CD4-positive, alpha-beta T cell (primary cell): ENCODE measurements at regions not wholly inside any gene's neighbourhood (a gene's known extent, or its start where the extent isn't known, plus 50 kb on each side); places are given as distances from the start of the nearest gene placed in this dataset.

Experiments used
- ATAC-seq: fragments of 200-7000 bp; cut with Tn5 transposase; one replicate; pipeline ENCODE4 v1.10.0; 2022; ENCODE audit warnings: mild to moderate bottlenecking; ENCODE audit not compliant: poor library complexity
- CTCF ChIA-PET: fragments of 350-600 bp; sonication (Branson Sonifier 250); formaldehyde crosslinking; loops from one replicate; lab custom pipeline; 2021; ENCODE audit warnings: antibody characterized with exemption, inconsistent platforms; lab: Charles Lee
- POLR2A ChIA-PET: fragments of 350-600 bp; sonication (Branson Sonifier 250); formaldehyde crosslinking; loops from one replicate; lab custom pipeline; 2021; ENCODE audit warnings: antibody characterized with exemption, inconsistent platforms; lab: Charles Lee
- DNase-seq, 14 experiments: peaks; one replicate each; pipeline ENCODE4 v3.0.0-alpha.2; 2013 to 2020; ENCODE audit warnings: mixed read lengths in 2 of 14
- H3K27ac ChIP-seq, 2 donors: one replicate each; pipeline versions ENCODE4 v1.5.1 to v1.7.0; 2013; ENCODE audit warnings: low read length in 2 of 2, low read depth in 1 of 2, mild to moderate bottlenecking in 1 of 2
- H3K27me3 ChIP-seq, 2 experiments: 1 replicate in 1 of 2; 2 replicates in 1 of 2; pipeline versions ENCODE4 v1.6.1 to v1.7.0; 2013; ENCODE audit warnings: low read length in 2 of 2, control low read depth in 1 of 2, mild to moderate bottlenecking in 1 of 2, moderate library complexity in 1 of 2; ENCODE audit not compliant: insufficient read depth in 2 of 2, control insufficient read depth in 1 of 2
- H3K36me3 ChIP-seq: one replicate; pipeline ENCODE4 v1.6.1; 2013; ENCODE audit warnings: low read length, control low read depth; ENCODE audit not compliant: insufficient read depth
- H3K4me1 ChIP-seq: one replicate; pipeline ENCODE4 v1.6.1; 2013; ENCODE audit warnings: low read length, control low read depth; ENCODE audit not compliant: insufficient read depth
- H3K4me3 ChIP-seq: one replicate; pipeline ENCODE4 v1.5.1; 2013; ENCODE audit warnings: mild to moderate bottlenecking, low read length, moderate library complexity
- H3K9me3 ChIP-seq, 2 experiments: 1 replicate in 1 of 2; 2 replicates in 1 of 2; pipeline versions ENCODE4 v1.6.1 to v1.7.0; 2013; ENCODE audit warnings: low read length in 2 of 2, mild to moderate bottlenecking in 2 of 2, control low read depth in 1 of 2, moderate library complexity in 1 of 2; ENCODE audit not compliant: control insufficient read depth in 1 of 2, insufficient read depth in 1 of 2
- H3K27ac Mint-ChIP-seq: one replicate; pipeline ENCODE4 v1.8.0; 2020; ENCODE audit warnings: mixed read lengths
- H3K27me3 Mint-ChIP-seq: one replicate; pipeline ENCODE4 v1.8.0; 2021; ENCODE audit warnings: mixed read lengths
- H3K36me3 Mint-ChIP-seq: one replicate; pipeline ENCODE4 v1.8.0; 2021; ENCODE audit warnings: low read depth, mixed read lengths
- H3K4me1 Mint-ChIP-seq: one replicate; pipeline ENCODE4 v1.8.0; 2021; ENCODE audit warnings: low read depth, mixed read lengths
- H3K4me3 Mint-ChIP-seq: one replicate; pipeline ENCODE4 v1.8.0; 2020; ENCODE audit warnings: mild to moderate bottlenecking, mixed read lengths
- H3K9me3 Mint-ChIP-seq: one replicate; pipeline ENCODE4 v1.8.0; 2020; ENCODE audit warnings: mixed read lengths
- intact Hi-C, 2 experiments: fragments of 100-400 bp; cut with DNase I in 1 of 2; cut with micrococcal nuclease in 1 of 2; formaldehyde crosslinking; loops; one replicate each; pipeline versions ENCODE4 v1.15.1 to v1.9.0; 2023 to 2025; cut with DNase I, micrococcal nuclease
- TF ChIP-seq, protein P1 (sequence below): fragments of 200-600 bp; IDR thresholded peaks from one replicate; pipeline ENCODE4 v1.8.0; 2022; ENCODE audit warnings: antibody characterized with exemption, mild to moderate bottlenecking

GRCh38 chr13:84294576-84294975, 412.3 kb upstream of the SLITRK1 start:
- CTCF ChIA-PET, result no interaction called here
- H3K27me3 ChIP-seq, result no peaks in the 10 kb centered on the region
- H3K4me3 ChIP-seq, result no peak overlapping the region
- POLR2A ChIA-PET, result no interaction called here
- no peak overlapping the region for H3K27ac ChIP-seq
- TF ChIP-seq, protein P1, sequence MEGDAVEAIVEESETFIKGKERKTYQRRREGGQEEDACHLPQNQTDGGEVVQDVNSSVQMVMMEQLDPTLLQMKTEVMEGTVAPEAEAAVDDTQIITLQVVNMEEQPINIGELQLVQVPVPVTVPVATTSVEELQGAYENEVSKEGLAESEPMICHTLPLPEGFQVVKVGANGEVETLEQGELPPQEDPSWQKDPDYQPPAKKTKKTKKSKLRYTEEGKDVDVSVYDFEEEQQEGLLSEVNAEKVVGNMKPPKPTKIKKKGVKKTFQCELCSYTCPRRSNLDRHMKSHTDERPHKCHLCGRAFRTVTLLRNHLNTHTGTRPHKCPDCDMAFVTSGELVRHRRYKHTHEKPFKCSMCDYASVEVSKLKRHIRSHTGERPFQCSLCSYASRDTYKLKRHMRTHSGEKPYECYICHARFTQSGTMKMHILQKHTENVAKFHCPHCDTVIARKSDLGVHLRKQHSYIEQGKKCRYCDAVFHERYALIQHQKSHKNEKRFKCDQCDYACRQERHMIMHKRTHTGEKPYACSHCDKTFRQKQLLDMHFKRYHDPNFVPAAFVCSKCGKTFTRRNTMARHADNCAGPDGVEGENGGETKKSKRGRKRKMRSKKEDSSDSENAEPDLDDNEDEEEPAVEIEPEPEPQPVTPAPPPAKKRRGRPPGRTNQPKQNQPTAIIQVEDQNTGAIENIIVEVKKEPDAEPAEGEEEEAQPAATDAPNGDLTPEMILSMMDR, result no peak
- H3K9me3 Mint-ChIP-seq, result no peaks in the 10 kb centered on the region
- intact Hi-C loops, result no loop called here
- no peaks in the 10 kb centered on the region for H3K36me3 Mint-ChIP-seq
- no peaks in the 10 kb centered on the region for H3K27me3 Mint-ChIP-seq
- ATAC-seq (no peak), DNase-seq (no peak)
- no peaks in the 10 kb centered on the region for H3K4me1 ChIP-seq
- no peaks in the 10 kb centered on the region for H3K9me3 ChIP-seq
- H3K4me1 Mint-ChIP-seq, result no peaks in the 10 kb centered on the region
- no peak overlapping the region for H3K4me3 Mint-ChIP-seq
- H3K36me3 ChIP-seq, result no peaks in the 10 kb centered on the region
- H3K27ac Mint-ChIP-seq, result no peak overlapping the region

DNA sequence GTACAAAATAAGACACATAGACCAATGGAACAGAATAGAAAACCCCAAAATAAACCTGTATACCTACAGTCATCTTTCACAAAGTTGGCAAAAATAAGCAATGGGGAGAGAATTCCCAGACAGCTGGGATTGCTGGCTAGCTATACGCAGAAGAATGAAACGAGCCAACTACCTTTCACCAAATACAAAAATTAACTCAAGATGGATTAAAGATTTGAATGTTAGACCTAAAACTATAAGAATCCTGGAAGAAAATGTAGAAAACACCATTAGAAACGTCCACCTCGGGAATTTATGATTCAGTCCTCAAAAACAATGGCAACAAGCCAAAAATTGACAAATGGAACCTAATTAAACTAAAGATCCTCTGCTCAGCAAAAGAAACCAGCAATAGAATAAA, 408.1 kb upstream of the SLITRK1 start:
- H3K4me3 Mint-ChIP-seq, result no peak overlapping the region
- H3K27me3 ChIP-seq, result no peaks in the 10 kb centered on the region
- no peaks in the 10 kb centered on the region for H3K9me3 Mint-ChIP-seq
- intact Hi-C loops, result no loop called here
- CTCF ChIA-PET, result no interaction called here
- H3K9me3 ChIP-seq, result no peaks in the 10 kb centered on the region
- H3K4me1 Mint-ChIP-seq, result no peaks in the 10 kb centered on the region
- H3K36me3 ChIP-seq, result no peaks in the 10 kb centered on the region
- no peak for ATAC-seq
- H3K27ac Mint-ChIP-seq, result no peak overlapping the region
- H3K4me3 ChIP-seq, result no peak overlapping the region
- H3K27ac ChIP-seq, result no peak overlapping the region
- POLR2A ChIA-PET, result no interaction called here
- TF ChIP-seq, protein P1, result no peak
- DNase-seq, result no peak
- H3K27me3 Mint-ChIP-seq, result no peaks in the 10 kb centered on the region
- H3K36me3 Mint-ChIP-seq, result no peaks in the 10 kb centered on the region
- H3K4me1 ChIP-seq, result no peaks in the 10 kb centered on the region

- Mint-ChIP-seq H3K4me1 (no peaks in the 10 kb centered on the region), H3K36me3 (no peaks in the 10 kb centered on the region), H3K4me3 (no peak overlapping the region), H3K27ac (no peak overlapping the region), H3K27me3 (no peaks in the 10 kb centered on the region), H3K9me3 (no peaks in the 10 kb centered on the region)
- ChIA-PET CTCF (no interaction called here), POLR2A (no interaction called here)
- TF ChIP-seq, protein P1, result no peak
- H3K4me3 ChIP-seq, result no peak overlapping the region
- no peaks in the 10 kb centered on the region for H3K36me3 ChIP-seq
- ATAC-seq, result no peak
- H3K27ac ChIP-seq, result no peak overlapping the region
- no peaks in the 10 kb centered on the region for H3K9me3 ChIP-seq
- no peak for DNase-seq
- H3K27me3 ChIP-seq, result no peaks in the 10 kb centered on the region
- intact Hi-C loops, result no loop called here
- H3K4me1 ChIP-seq, result no peaks in the 10 kb centered on the region
Observed at GRCh38 chr13:84279166-84279565, 396.9 kb upstream of the SLITRK1 start.
